ENCODE measurements at regions not wholly inside any gene's neighbourhood (a gene's known extent, or its start where the extent isn't known, plus 50 kb on each side); places are given as distances from the start of the nearest gene placed in this dataset.
"Not testable (repeated sequence)": the region's sequence is repeated elsewhere in the genome, so short reads cannot be mapped to it uniquely, and the experiment has no call there.

GRCh38 chr6:9810727-9811126, 604.1 kb downstream of the TFAP2A start:
- TF ChIP-seq, protein P1, sequence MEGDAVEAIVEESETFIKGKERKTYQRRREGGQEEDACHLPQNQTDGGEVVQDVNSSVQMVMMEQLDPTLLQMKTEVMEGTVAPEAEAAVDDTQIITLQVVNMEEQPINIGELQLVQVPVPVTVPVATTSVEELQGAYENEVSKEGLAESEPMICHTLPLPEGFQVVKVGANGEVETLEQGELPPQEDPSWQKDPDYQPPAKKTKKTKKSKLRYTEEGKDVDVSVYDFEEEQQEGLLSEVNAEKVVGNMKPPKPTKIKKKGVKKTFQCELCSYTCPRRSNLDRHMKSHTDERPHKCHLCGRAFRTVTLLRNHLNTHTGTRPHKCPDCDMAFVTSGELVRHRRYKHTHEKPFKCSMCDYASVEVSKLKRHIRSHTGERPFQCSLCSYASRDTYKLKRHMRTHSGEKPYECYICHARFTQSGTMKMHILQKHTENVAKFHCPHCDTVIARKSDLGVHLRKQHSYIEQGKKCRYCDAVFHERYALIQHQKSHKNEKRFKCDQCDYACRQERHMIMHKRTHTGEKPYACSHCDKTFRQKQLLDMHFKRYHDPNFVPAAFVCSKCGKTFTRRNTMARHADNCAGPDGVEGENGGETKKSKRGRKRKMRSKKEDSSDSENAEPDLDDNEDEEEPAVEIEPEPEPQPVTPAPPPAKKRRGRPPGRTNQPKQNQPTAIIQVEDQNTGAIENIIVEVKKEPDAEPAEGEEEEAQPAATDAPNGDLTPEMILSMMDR (conservative IDR thresholded peaks at IDR 0.05; ENCODE audit: low read depth, low read length) = not testable (repeated sequence)
- not testable (repeated sequence) for TF ChIP-seq EZH2 (IDR thresholded peaks at IDR 0.05; ENCODE audit: low read length, unreplicated experiment)

Measured in PC-3 (cell line).